ENCODE measurements at regions not wholly inside any gene's neighbourhood (a gene's known extent, or its start where the extent isn't known, plus 50 kb on each side); places are given as distances from the start of the nearest gene placed in this dataset.

DNA sequence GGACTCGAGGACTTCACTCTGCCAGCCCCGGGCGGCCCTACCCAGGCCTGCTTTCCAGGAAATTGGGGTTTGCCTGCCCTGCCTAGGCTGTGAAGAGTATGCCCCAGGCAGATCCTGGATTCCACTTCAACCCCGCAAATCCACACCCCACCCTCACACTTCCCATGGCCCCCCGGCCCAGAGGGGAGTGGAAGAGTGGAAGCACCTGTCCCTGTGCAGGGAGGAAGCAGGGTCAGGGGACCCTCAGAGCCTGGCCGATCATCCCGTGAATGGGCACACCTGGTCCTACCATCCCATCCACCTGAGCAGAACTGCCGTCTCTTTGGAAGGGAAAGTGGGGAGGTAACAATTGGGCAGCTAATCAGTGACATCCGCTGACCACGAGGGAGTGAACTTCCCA is 245.2 kb downstream of the EIPR1 start:
- WGBS, 2 donors: 58 to 100% methylated on average over 2 to 10 of the region's 10 CpGs
- Histone ChIP-seq H3K27ac (no peak overlapping the region), H3K4me3 (no peak overlapping the region), H3K36me3 (no peaks in the 10 kb centered on the region), H3K9me3 (peaks cover 0 to 3% (median 0%) of the 10 kb centered on the region in 3 donors), H3K4me1 (no peaks in the 10 kb centered on the region), H3K27me3 (peaks cover 0 to 28% (median 0%) of the 10 kb centered on the region in 4 donors)
- DNase-seq: no peak
- intact Hi-C loops (cut with DNase I): no loop called here
- no peak for TF ChIP-seq POLR2A (IDR thresholded peaks at IDR 0.05)
- TF ChIP-seq, protein P1, sequence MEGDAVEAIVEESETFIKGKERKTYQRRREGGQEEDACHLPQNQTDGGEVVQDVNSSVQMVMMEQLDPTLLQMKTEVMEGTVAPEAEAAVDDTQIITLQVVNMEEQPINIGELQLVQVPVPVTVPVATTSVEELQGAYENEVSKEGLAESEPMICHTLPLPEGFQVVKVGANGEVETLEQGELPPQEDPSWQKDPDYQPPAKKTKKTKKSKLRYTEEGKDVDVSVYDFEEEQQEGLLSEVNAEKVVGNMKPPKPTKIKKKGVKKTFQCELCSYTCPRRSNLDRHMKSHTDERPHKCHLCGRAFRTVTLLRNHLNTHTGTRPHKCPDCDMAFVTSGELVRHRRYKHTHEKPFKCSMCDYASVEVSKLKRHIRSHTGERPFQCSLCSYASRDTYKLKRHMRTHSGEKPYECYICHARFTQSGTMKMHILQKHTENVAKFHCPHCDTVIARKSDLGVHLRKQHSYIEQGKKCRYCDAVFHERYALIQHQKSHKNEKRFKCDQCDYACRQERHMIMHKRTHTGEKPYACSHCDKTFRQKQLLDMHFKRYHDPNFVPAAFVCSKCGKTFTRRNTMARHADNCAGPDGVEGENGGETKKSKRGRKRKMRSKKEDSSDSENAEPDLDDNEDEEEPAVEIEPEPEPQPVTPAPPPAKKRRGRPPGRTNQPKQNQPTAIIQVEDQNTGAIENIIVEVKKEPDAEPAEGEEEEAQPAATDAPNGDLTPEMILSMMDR (IDR thresholded peaks at IDR 0.05): no peak

DNA sequence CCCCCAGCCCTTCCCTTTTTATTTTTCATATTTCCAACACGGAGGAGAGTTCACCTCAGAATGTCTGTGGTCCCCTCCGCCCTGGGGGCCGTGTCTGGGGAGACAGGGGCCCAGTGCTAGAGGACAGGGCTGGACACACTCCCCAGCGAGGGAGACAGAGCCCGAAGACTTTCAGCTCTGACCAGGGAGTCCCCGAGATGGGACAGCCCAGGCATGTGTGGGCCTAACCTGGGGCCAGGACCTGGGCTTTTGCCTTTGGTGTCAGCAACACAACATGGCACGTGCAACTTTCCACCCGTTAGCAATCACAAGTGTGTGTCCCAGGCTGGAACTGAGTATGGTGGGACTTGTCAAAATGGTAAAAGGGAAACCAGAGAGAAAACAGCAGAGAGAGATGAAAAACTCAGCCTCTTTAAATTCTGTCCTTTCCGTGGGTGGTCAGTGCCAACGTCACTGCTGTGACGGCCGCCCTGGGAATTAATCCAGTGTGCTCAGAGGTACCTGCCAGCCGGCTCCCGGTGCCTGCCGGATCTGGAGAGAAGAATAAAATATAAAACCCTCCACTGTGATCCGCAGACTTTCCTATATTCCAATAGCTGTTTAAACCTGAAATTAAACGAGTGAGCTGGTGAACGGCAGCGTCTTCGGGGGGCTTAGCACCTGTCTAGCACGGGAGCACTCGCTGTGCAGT is 245.8 kb downstream of the EIPR1 start:
- WGBS, 2 donors: 57 to 63% methylated on average over 15 to 19 of the region's 22 CpGs
- intact Hi-C loops (cut with DNase I): no loop called here
- H3K9me3 ChIP-seq: peaks cover 0 to 3% (median 0%) of the 10 kb centered on the region in 3 donors
- TF ChIP-seq, protein P1 (IDR thresholded peaks at IDR 0.05): no peak
- no peak for TF ChIP-seq POLR2A (IDR thresholded peaks at IDR 0.05)
- no peak overlapping the region for H3K27ac ChIP-seq
- H3K4me1 ChIP-seq: no peaks in the 10 kb centered on the region
- no peak for DNase-seq
- H3K36me3 ChIP-seq: no peaks in the 10 kb centered on the region
- H3K4me3 ChIP-seq: no peak overlapping the region
- peaks cover 0 to 28% (median 0%) of the 10 kb centered on the region in 4 donors for H3K27me3 ChIP-seq

DNA sequence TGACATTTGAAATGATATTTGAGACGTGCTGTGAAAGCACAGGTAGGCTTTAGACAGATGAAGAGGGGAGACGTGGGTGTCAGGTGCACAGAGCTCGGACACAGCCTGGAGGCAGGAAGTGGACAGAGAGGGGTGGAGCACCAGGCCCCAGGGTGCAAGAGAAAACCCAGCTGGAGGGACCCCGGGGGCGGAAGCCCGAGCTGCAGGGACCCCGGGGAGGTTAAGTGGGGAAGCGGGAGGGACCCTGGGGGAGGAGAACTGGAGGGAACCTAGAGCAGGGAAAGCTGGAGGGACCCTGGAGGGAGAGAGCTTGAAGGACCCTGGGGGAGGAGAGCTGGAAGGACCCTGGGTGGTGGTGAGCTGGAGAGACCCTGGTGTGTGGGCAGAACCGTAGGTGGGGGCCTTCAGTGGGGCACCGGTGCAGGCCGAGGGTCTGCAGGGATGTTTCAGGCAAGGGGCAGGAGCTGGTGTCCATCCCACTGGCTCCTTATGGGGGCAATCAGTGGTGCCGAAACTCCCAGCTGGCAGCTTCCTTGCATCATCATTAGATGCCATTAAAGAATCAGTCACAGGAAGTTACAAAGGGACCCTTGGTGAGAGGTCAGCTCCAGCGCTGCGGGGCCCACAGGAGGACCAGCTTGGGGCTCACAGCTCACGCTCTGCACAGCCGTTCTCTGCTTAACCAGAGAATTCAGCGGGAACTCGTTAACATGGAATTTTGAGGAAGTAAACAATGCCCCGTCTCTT is 246.6 kb downstream of the EIPR1 start:
- DNase-seq: no peak
- 61 to 64% methylated on average over 18 to 19 of the region's 19 CpGs for WGBS, 2 donors
- no peak overlapping the region for H3K4me3 ChIP-seq
- no peak overlapping the region for H3K27ac ChIP-seq
- TF ChIP-seq POLR2A (IDR thresholded peaks at IDR 0.05): no peak
- TF ChIP-seq, protein P1 (IDR thresholded peaks at IDR 0.05): no peak
- peaks cover 0 to 28% (median 0%) of the 10 kb centered on the region in 4 donors for H3K27me3 ChIP-seq
- H3K36me3 ChIP-seq: no peaks in the 10 kb centered on the region
- peaks cover 0 to 3% (median 0%) of the 10 kb centered on the region in 3 donors for H3K9me3 ChIP-seq
- intact Hi-C loops (cut with DNase I): no loop called here
- no peaks in the 10 kb centered on the region for H3K4me1 ChIP-seq

DNA sequence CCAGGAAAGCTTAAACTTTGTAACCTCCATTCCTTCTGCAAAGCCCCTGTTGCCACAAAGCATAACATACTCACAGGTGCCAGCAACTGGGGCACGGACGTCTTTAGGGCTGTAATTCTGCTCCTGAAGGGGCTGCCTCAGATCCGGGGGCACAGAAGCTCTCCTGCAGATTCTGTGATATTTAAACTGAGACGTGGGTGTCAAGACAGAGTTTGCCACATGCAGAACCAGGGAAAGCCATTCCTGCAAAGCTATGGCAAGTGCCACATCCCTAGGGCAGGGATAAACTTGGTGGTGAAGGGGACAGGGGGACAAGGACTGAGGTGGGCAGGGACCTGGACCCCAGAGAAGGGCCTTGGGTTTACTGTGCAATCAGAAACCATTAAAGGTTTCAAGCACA is 247.2 kb downstream of the EIPR1 start:
- 75% methylated on average over 4 of the region's 4 CpGs; no CpG with 5 or more reads in 1 of the 2 donors for WGBS, 2 donors
- Histone ChIP-seq H3K9me3 (peaks cover 0 to 3% (median 0%) of the 10 kb centered on the region in 3 donors), H3K27ac (no peak overlapping the region), H3K36me3 (no peaks in the 10 kb centered on the region), H3K4me1 (no peaks in the 10 kb centered on the region), H3K27me3 (peaks cover 0 to 28% (median 0%) of the 10 kb centered on the region in 4 donors), H3K4me3 (no peak overlapping the region)
- intact Hi-C loops (cut with DNase I): no loop called here
- TF ChIP-seq, protein P1 (IDR thresholded peaks at IDR 0.05): no peak
- no peak for TF ChIP-seq POLR2A (IDR thresholded peaks at IDR 0.05)
- no peak for DNase-seq

DNA sequence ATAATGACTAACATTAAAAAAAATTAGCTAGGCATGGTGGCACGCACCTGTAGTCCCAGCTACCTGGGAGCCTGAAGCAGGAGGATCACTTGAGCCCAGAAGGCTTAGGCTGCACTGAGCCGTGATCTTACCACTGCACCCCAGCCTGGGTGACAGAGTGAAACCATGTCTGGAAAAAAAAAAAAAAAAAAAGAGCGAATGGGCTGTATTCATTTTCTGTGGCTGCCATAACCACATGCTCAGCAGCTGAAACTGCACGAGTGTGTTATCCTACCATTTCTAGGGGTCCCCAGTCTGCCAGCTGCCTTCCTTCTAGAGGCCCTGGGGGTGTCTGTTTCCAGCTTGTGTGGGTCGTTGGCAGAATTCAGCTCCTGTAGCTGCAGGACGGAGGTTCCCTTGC is 247.8 kb downstream of the EIPR1 start:
- no peak for DNase-seq
- H3K36me3 ChIP-seq: no peaks in the 10 kb centered on the region
- H3K27me3 ChIP-seq: peaks cover 0 to 28% (median 0%) of the 10 kb centered on the region in 4 donors
- H3K27ac ChIP-seq: no peak overlapping the region
- intact Hi-C loops (cut with DNase I): no loop called here
- TF ChIP-seq POLR2A (IDR thresholded peaks at IDR 0.05): no peak
- TF ChIP-seq, protein P1 (IDR thresholded peaks at IDR 0.05): no peak
- 76 to 85% methylated on average over 4 to 6 of the region's 6 CpGs for whole genome bisulfite sequencing, 2 donors
- peaks cover 0 to 3% (median 0%) of the 10 kb centered on the region in 3 donors for H3K9me3 ChIP-seq
- H3K4me1 ChIP-seq: no peaks in the 10 kb centered on the region
- H3K4me3 ChIP-seq: no peak overlapping the region
